ENCODE measurements at regions not wholly inside any gene's neighbourhood (a gene's known extent, or its start where the extent isn't known, plus 50 kb on each side); places are given as distances from the start of the nearest gene placed in this dataset.

GRCh38 chr11:121917482-121917881 is 198.5 kb downstream of the BLID start:
- WGBS (ENCODE audit: low lambda C conversion rate) = 57% methylated on average over 1 of the region's 1 CpG
- H3K27ac ChIP-seq (ENCODE audit: low read depth in 2 of 2, low read length in 1 of 2) = no peak overlapping the region
- no peaks in the 10 kb centered on the region for H4K20me1 ChIP-seq (ENCODE audit: insufficient read depth)
- H3K4me2 ChIP-seq = no peak overlapping the region
- H3K79me2 ChIP-seq (ENCODE audit: insufficient read depth) = no peaks in the 10 kb centered on the region
- 0 out of 2 replicates have a peak, but pooled peaks cover 1% of the 10 kb centered on the region for H3K9me2 ChIP-seq
- H3K9ac ChIP-seq = no peak overlapping the region
- no peak overlapping the region for H3K4me3 ChIP-seq (ENCODE audit: low read depth in 2 of 2, low read length in 1 of 2)
- TF ChIP-seq IRF3 (IDR thresholded peaks at IDR 0.05; ENCODE audit: low read depth, low read length) = no peak
- TF ChIP-seq REST (IDR thresholded peaks at IDR 0.05; ENCODE audit: low read depth, low read length) = no peak
- no peak for TF ChIP-seq RCOR1 (IDR thresholded peaks at IDR 0.05; ENCODE audit: low read length)
- CTCF ChIA-PET = interaction anchor here (0.8 to 1.1 kb wide), 2 partner anchors 10 to 184 kb away, joined by 3 read pairs; no protein-coding TSS in a partner anchor
- no peaks in the 10 kb centered on the region for H3K36me3 ChIP-seq (replicated peaks in 1 of 2; ENCODE audit: control insufficient read depth in 1 of 2, insufficient read depth in 2 of 2, low read length in 1 of 2)
- POLR2A ChIA-PET = no interaction called here
- H2AFZ ChIP-seq (ENCODE audit: low read depth) = no peak overlapping the region
- H3K9me3 ChIP-seq = no peaks in the 10 kb centered on the region
- H3K4me1 ChIP-seq (ENCODE audit: control insufficient read depth in 1 of 2, insufficient read depth in 2 of 2, low read depth in 1 of 2, low read length in 1 of 2) = peaks cover 0 to 2% of the 10 kb centered on the region in 2 experiments; a peak in 1 of 4 replicates
- DNase-seq = no peak
- H3K27me3 ChIP-seq (ENCODE audit: insufficient read depth) = no peaks in the 10 kb centered on the region
- no peaks in the 10 kb centered on the region for H3F3A ChIP-seq (replicated peaks; ENCODE audit: insufficient read depth)

- H3K4me2 ChIP-seq = no peak overlapping the region
- H3K79me2 ChIP-seq (ENCODE audit: insufficient read depth) = no peaks in the 10 kb centered on the region
- H3K4me1 ChIP-seq (ENCODE audit: control insufficient read depth in 1 of 2, insufficient read depth in 2 of 2, low read depth in 1 of 2, low read length in 1 of 2) = peaks cover 0 to 2% of the 10 kb centered on the region in 2 experiments; a peak in 1 of 4 replicates
- no peak for DNase-seq
- peak overlapping the region; percentile 58; the same call in 1 of the 2 replicates for H2AFZ ChIP-seq (ENCODE audit: low read depth)
- 0 out of 2 replicates have a peak, but pooled peaks cover 4% of the 10 kb centered on the region for H3K9me2 ChIP-seq
- H4K20me1 ChIP-seq (ENCODE audit: insufficient read depth) = no peaks in the 10 kb centered on the region
- no peaks in the 10 kb centered on the region for H3K9me3 ChIP-seq
- H3K27me3 ChIP-seq (ENCODE audit: insufficient read depth) = no peaks in the 10 kb centered on the region
- no peak overlapping the region for H3K9ac ChIP-seq
- CTCF ChIA-PET = interaction anchor here (0.8 kb wide), 1 partner anchor 12 kb away, joined by 3 read pairs; no protein-coding TSS in a partner anchor
- no peak overlapping the region for H3K27ac ChIP-seq (ENCODE audit: low read depth in 2 of 2, low read length in 1 of 2)
- H3F3A ChIP-seq (replicated peaks; ENCODE audit: insufficient read depth) = no peaks in the 10 kb centered on the region
- no peak for TF ChIP-seq USF1 (IDR thresholded peaks at IDR 0.05; ENCODE audit: borderline replicate concordance, low read depth)
- no peak for TF ChIP-seq GATA2 (CRISPR knock-in tag; IDR thresholded peaks at IDR 0.05)
- no peak for TF ChIP-seq RXRA (IDR thresholded peaks at IDR 0.05; ENCODE audit: borderline replicate concordance, low read depth)
- no peak for TF ChIP-seq RAD21 (IDR thresholded peaks at IDR 0.05; ENCODE audit: low read length)
- no peak for TF ChIP-seq ELF1 (IDR thresholded peaks at IDR 0.05)
- no peak for TF ChIP-seq TAF1 (IDR thresholded peaks at IDR 0.05; ENCODE audit: borderline replicate concordance, low read depth, low read length)
- no peak for TF ChIP-seq FOSL2 (IDR thresholded peaks at IDR 0.05; ENCODE audit: borderline replicate concordance, low read depth)
- WGBS (ENCODE audit: low lambda C conversion rate) = 38% methylated on average over 2 of the region's 2 CpGs
- no peak overlapping the region for H3K4me3 ChIP-seq (ENCODE audit: low read depth in 2 of 2, low read length in 1 of 2)
- no peaks in the 10 kb centered on the region for H3K36me3 ChIP-seq (replicated peaks in 1 of 2; ENCODE audit: control insufficient read depth in 1 of 2, insufficient read depth in 2 of 2, low read length in 1 of 2)
- POLR2A ChIA-PET = no interaction called here
Measured at GRCh38 chr11:121914508-121915059, 201.4 kb downstream of the BLID start.
